Tibial nerve (tissue), 3 donors: ENCODE measurements at regions not wholly inside any gene's neighbourhood (a gene's known extent, or its start where the extent isn't known, plus 50 kb on each side); places are given as distances from the start of the nearest gene placed in this dataset.

Experiments used
- CTCF ChIP-seq, 5 experiments: fragments of 200-600 bp in 3 of 5; fragments of 450-650 bp in 2 of 5; sonication (generic) in 3 of 5; IDR thresholded peaks; one replicate each; pipeline ENCODE4 v1.5.1; 2016 to 2019; ENCODE audit warnings: antibody characterized with exemption in 5 of 5, mild to moderate bottlenecking in 3 of 5, moderate library complexity in 2 of 5
- POLR2A ChIP-seq, 2 donors: fragments of 450-650 bp; IDR thresholded peaks; one replicate each; pipeline ENCODE4 v1.6.1; 2017; ENCODE audit warnings: antibody characterized with exemption in 2 of 2, mild to moderate bottlenecking in 2 of 2, moderate library complexity in 2 of 2

- TF ChIP-seq CTCF (IDR thresholded peaks at IDR 0.05): no peak
- no peak for TF ChIP-seq POLR2A (IDR thresholded peaks at IDR 0.05)
Observed at GRCh38 chr4:18777190-18777930, 755.8 kb upstream of the LCORL start.
